ENCODE measurements at regions not wholly inside any gene's neighbourhood (a gene's known extent, or its start where the extent isn't known, plus 50 kb on each side); places are given as distances from the start of the nearest gene placed in this dataset.

DNA sequence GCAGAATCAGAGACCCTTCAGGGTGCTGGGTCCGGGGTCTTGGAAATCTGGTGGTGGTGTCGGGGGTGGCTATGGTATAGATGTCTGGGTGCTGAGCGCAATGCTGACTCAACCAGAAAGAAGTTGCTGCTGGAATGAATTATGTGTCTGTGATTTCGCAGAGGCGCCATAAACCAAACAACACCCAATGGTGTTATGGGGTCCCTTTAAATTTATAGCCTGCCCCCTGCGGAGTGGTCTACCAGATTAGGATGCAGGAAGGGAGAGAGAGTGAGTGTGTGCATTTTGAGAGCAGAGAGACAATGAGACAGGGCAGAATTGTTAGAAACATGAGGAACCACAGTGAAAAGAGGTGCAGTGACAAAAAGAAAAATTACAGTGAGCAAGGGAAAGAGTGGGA, 100.7 kb upstream of the CDH11 start:
- RAD21 ChIA-PET (ENCODE audit: low non-redundant PET in 1 of 2, low total read pairs in 2 of 2, uncharacterized antibody in 2 of 2, unreplicated experiment in 2 of 2), result no interaction called here
- no peak overlapping the region for H2AFZ ChIP-seq (ENCODE audit: low read depth, low read length, poor library complexity, severe bottlenecking)
- TF ChIP-seq REST (IDR thresholded peaks at IDR 0.05; ENCODE audit: low read depth) (no peak), EZH2 (IDR thresholded peaks at IDR 0.05) (no peak), CEBPB (IDR thresholded peaks at IDR 0.05; ENCODE audit: low read depth) (no peak), SP1 (IDR thresholded peaks at IDR 0.05; ENCODE audit: low read depth) (no peak), SIN3A (IDR thresholded peaks at IDR 0.05; ENCODE audit: low read depth) (no peak), POLR2A (IDR thresholded peaks at IDR 0.05; ENCODE audit: borderline replicate concordance, extremely low read depth, insufficient read depth, insufficient read length) (no peak), ELF1 (IDR thresholded peaks at IDR 0.05; ENCODE audit: borderline replicate concordance, low read depth) (no peak), YY1 (IDR thresholded peaks at IDR 0.05; ENCODE audit: extremely low read depth, insufficient replicate concordance, low read depth, low read length) (no peak), RAD21 (IDR thresholded peaks at IDR 0.05; ENCODE audit: low read depth) (no peak), TCF7L2 (IDR thresholded peaks at IDR 0.05; ENCODE audit: borderline replicate concordance, extremely low read depth, insufficient read depth, insufficient read length) (no peak), CBX3 (IDR thresholded peaks at IDR 0.05; ENCODE audit: low read depth) (no peak), ZNF274 (IDR thresholded peaks at IDR 0.05; ENCODE audit: low read depth, low read length) (no peak), POLR2AphosphoS5 (IDR thresholded peaks at IDR 0.05; ENCODE audit: low read depth, low read length) (no peak), EZH2phosphoT487 (IDR thresholded peaks at IDR 0.05; ENCODE audit: borderline replicate concordance) (no peak), SRF (IDR thresholded peaks at IDR 0.05; ENCODE audit: low read depth) (no peak), JUND (IDR thresholded peaks at IDR 0.05) (no peak)
- TF ChIP-seq, protein P1, sequence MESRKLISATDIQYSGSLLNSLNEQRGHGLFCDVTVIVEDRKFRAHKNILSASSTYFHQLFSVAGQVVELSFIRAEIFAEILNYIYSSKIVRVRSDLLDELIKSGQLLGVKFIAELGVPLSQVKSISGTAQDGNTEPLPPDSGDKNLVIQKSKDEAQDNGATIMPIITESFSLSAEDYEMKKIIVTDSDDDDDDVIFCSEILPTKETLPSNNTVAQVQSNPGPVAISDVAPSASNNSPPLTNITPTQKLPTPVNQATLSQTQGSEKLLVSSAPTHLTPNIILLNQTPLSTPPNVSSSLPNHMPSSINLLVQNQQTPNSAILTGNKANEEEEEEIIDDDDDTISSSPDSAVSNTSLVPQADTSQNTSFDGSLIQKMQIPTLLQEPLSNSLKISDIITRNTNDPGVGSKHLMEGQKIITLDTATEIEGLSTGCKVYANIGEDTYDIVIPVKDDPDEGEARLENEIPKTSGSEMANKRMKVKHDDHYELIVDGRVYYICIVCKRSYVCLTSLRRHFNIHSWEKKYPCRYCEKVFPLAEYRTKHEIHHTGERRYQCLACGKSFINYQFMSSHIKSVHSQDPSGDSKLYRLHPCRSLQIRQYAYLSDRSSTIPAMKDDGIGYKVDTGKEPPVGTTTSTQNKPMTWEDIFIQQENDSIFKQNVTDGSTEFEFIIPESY (IDR thresholded peaks at IDR 0.05; ENCODE audit: extremely low read depth, insufficient replicate concordance, low read length), result no peak
- TF ChIP-seq, protein P2, sequence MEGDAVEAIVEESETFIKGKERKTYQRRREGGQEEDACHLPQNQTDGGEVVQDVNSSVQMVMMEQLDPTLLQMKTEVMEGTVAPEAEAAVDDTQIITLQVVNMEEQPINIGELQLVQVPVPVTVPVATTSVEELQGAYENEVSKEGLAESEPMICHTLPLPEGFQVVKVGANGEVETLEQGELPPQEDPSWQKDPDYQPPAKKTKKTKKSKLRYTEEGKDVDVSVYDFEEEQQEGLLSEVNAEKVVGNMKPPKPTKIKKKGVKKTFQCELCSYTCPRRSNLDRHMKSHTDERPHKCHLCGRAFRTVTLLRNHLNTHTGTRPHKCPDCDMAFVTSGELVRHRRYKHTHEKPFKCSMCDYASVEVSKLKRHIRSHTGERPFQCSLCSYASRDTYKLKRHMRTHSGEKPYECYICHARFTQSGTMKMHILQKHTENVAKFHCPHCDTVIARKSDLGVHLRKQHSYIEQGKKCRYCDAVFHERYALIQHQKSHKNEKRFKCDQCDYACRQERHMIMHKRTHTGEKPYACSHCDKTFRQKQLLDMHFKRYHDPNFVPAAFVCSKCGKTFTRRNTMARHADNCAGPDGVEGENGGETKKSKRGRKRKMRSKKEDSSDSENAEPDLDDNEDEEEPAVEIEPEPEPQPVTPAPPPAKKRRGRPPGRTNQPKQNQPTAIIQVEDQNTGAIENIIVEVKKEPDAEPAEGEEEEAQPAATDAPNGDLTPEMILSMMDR (IDR thresholded peaks at IDR 0.05 in 2 of 3, conservative IDR thresholded peaks at IDR 0.05 in 1 of 3; ENCODE audit: borderline replicate concordance in 1 of 3, insufficient read depth in 1 of 3, low read depth in 2 of 3, low read length in 2 of 3), result no peak
- TF ChIP-seq, protein P3, sequence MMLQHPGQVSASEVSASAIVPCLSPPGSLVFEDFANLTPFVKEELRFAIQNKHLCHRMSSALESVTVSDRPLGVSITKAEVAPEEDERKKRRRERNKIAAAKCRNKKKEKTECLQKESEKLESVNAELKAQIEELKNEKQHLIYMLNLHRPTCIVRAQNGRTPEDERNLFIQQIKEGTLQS (IDR thresholded peaks at IDR 0.05), result no peak
- TF ChIP-seq, protein P4, sequence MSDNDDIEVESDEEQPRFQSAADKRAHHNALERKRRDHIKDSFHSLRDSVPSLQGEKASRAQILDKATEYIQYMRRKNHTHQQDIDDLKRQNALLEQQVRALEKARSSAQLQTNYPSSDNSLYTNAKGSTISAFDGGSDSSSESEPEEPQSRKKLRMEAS (IDR thresholded peaks at IDR 0.05), result no peak
- H3K4me1 ChIP-seq (ENCODE audit: control insufficient read depth in 1 of 2, insufficient read depth in 2 of 2, low read length in 2 of 2), result no peaks in the 10 kb centered on the region
- H3K9ac ChIP-seq (ENCODE audit: low read length), result no peak overlapping the region
- intact Hi-C loops (cut with micrococcal nuclease), result no loop called here
- DNase-seq (ENCODE audit: low read depth, low spot score) (no peak), ATAC-seq (no peak)
- H3K79me2 ChIP-seq (ENCODE audit: insufficient read depth, low read length), result no peaks in the 10 kb centered on the region
- H3K9me2 ChIP-seq (ENCODE audit: insufficient read depth), result no peaks in the 10 kb centered on the region
- no peak overlapping the region for H3K4me3 ChIP-seq (replicated peaks in 1 of 2; ENCODE audit: low read depth in 1 of 2, low read length in 2 of 2)
- peaks cover 5 to 21% of the 10 kb centered on the region in 2 experiments; a peak in 2 of 4 replicates for H3K9me3 ChIP-seq (ENCODE audit: control insufficient read depth in 1 of 2, insufficient read depth in 1 of 2, low read depth in 1 of 2, low read length in 2 of 2)
- H3K36me3 ChIP-seq (ENCODE audit: control insufficient read depth in 1 of 2, insufficient read depth in 2 of 2, low read length in 2 of 2), result no peaks in the 10 kb centered on the region
- no peaks in the 10 kb centered on the region for H3K27me3 ChIP-seq (ENCODE audit: insufficient read depth, low read length)
- POLR2A ChIA-PET, result no interaction called here
- CTCF ChIA-PET, result no interaction called here
- no TSS peak for BruUV-seq (replicated peaks)
- H4K20me1 ChIP-seq (ENCODE audit: insufficient read depth), result no peaks in the 10 kb centered on the region
- H3K4me2 ChIP-seq (ENCODE audit: low read length), result no peak overlapping the region
- no peak overlapping the region for H3K27ac ChIP-seq (ENCODE audit: low read depth, low read length)
